ENCODE measurements at regions not wholly inside any gene's neighbourhood (a gene's known extent, or its start where the extent isn't known, plus 50 kb on each side); places are given as distances from the start of the nearest gene placed in this dataset.

- no peak for TF ChIP-seq CTCF (IDR thresholded peaks at IDR 0.05 in 2 of 3, conservative IDR thresholded peaks at IDR 0.05 in 1 of 3; ENCODE audit: borderline replicate concordance in 1 of 3, insufficient read depth in 1 of 3, low read depth in 2 of 3, low read length in 2 of 3)
- TF ChIP-seq SIN3A (IDR thresholded peaks at IDR 0.05; ENCODE audit: low read depth): no peak
- no peak for TF ChIP-seq POLR2A (IDR thresholded peaks at IDR 0.05; ENCODE audit: borderline replicate concordance, extremely low read depth, insufficient read depth, insufficient read length)
- no peak for TF ChIP-seq ZFX (IDR thresholded peaks at IDR 0.05)
- TF ChIP-seq EZH2phosphoT487 (IDR thresholded peaks at IDR 0.05; ENCODE audit: borderline replicate concordance): no peak
- TF ChIP-seq, protein P1, sequence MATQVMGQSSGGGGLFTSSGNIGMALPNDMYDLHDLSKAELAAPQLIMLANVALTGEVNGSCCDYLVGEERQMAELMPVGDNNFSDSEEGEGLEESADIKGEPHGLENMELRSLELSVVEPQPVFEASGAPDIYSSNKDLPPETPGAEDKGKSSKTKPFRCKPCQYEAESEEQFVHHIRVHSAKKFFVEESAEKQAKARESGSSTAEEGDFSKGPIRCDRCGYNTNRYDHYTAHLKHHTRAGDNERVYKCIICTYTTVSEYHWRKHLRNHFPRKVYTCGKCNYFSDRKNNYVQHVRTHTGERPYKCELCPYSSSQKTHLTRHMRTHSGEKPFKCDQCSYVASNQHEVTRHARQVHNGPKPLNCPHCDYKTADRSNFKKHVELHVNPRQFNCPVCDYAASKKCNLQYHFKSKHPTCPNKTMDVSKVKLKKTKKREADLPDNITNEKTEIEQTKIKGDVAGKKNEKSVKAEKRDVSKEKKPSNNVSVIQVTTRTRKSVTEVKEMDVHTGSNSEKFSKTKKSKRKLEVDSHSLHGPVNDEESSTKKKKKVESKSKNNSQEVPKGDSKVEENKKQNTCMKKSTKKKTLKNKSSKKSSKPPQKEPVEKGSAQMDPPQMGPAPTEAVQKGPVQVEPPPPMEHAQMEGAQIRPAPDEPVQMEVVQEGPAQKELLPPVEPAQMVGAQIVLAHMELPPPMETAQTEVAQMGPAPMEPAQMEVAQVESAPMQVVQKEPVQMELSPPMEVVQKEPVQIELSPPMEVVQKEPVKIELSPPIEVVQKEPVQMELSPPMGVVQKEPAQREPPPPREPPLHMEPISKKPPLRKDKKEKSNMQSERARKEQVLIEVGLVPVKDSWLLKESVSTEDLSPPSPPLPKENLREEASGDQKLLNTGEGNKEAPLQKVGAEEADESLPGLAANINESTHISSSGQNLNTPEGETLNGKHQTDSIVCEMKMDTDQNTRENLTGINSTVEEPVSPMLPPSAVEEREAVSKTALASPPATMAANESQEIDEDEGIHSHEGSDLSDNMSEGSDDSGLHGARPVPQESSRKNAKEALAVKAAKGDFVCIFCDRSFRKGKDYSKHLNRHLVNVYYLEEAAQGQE (IDR thresholded peaks at IDR 0.05; ENCODE audit: low read depth): no peak
- TF ChIP-seq ZNF274 (IDR thresholded peaks at IDR 0.05; ENCODE audit: low read depth, low read length): no peak
These were observed 696.4 kb upstream of the ZNF804A start for GRCh38 chr2:183901931-183902330.
